ENCODE measurements at regions not wholly inside any gene's neighbourhood (a gene's known extent, or its start where the extent isn't known, plus 50 kb on each side); places are given as distances from the start of the nearest gene placed in this dataset.
A peak's percentile ranks its signal among the peaks of the same experiment; 100 is the strongest.

DNA sequence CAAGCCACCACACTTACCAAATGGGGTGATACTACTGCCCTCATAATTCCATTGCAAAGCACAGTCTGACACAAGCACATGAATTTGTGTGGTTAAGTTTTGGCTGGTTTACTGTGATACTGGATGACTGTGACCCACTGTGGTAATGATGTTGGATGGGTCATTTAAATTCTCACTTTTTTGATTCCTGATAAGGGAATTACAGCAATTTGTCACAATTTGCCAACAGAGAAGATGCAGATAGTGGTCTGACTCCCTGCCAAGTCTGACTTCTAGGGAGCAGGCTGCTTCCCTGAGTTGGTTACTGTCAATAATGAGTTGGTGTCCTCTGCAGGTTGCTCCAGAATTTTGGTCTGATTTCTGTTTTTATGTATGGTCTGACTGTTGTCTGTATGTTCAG, 731.9 kb downstream of the MTRR start:
- no peak for TF ChIP-seq JUND (IDR thresholded peaks at IDR 0.05; ENCODE audit: low read depth)
- DNase-seq (ENCODE audit: low read depth in 1 of 2, low spot score in 1 of 2) = no peak
- in situ Hi-C loops (cut with HindIII; ENCODE audit: low pct_unique_long_range_greater_than_20kb, low sequenced_read_pairs) = no loop called here

DNA sequence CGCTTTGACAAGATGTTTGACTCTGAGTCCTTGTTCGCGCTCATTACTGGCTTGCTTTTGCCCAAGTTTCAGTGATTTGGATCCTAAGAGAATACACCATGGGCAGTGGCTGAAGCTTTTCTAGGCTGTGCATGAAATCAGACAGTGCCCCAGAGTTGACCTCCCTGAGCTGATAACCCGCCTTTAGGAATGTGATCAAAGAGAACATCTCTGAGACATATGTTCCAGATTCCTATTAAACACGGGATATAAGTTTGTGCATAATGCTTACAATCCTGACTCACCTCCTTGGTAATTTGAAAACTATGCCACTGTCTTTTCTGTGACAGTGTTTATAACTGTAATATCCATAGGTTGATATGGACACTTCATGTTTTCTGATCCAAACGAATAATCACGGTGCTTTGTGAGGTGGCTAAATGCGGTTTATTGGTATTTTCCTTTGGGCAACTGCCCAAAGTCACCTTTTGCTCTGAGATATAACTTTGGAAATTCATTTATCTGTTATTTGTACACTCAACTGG, 732.9 kb downstream of the MTRR start:
- TF ChIP-seq JUND (IDR thresholded peaks at IDR 0.05; ENCODE audit: low read depth) = no peak
- in situ Hi-C loops (cut with HindIII; ENCODE audit: low pct_unique_long_range_greater_than_20kb, low sequenced_read_pairs) = no loop called here
- no peak for DNase-seq (ENCODE audit: low read depth in 1 of 2, low spot score in 1 of 2)

DNA sequence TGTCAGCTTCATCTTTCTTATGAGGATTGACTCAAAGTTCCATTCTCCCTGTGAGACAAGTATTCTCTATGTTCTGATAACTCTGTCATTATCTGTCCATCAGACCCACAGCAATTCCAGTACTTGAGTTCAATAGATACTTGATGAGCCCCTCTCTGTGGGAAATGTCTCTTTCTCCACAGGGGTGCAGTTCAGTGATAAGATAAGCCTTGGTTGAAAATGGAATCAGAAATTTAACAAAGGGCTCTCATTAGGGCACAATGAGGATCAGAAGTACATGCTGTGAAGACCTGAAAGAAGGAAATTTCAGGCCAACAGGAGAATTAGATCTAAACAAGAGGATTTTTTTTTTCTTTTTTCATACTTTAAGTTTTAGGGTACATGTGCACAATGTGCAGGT, 737.3 kb downstream of the MTRR start:
- TF ChIP-seq JUND (IDR thresholded peaks at IDR 0.05; ENCODE audit: low read depth) = no peak
- in situ Hi-C loops (cut with HindIII; ENCODE audit: low pct_unique_long_range_greater_than_20kb, low sequenced_read_pairs) = no loop called here
- no peak for DNase-seq (ENCODE audit: low read depth in 1 of 2, low spot score in 1 of 2)

DNA sequence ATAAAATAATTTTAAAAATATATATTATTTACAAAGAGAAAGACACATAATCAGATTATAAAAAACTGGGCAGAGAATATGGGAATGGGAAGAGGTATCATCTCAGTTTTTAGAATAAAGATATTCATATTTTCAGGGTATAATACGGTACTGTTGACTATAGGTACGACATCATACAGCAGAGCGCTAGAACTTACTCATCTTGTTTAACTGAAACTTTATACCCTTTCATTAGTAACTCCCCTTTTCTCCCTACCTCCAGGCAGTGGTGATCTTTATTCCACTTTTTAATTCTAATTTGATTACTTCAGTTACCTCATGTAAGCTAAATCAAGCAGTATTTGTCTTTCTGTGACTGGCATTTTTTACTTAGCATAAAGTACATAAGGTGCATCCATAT, 742.1 kb downstream of the MTRR start:
- in situ Hi-C loops (cut with HindIII; ENCODE audit: low pct_unique_long_range_greater_than_20kb, low sequenced_read_pairs) = no loop called here
- DNase-seq (ENCODE audit: low read depth in 1 of 2, low spot score in 1 of 2) = no peak
- TF ChIP-seq JUND (IDR thresholded peaks at IDR 0.05; ENCODE audit: low read depth) = no peak

DNA sequence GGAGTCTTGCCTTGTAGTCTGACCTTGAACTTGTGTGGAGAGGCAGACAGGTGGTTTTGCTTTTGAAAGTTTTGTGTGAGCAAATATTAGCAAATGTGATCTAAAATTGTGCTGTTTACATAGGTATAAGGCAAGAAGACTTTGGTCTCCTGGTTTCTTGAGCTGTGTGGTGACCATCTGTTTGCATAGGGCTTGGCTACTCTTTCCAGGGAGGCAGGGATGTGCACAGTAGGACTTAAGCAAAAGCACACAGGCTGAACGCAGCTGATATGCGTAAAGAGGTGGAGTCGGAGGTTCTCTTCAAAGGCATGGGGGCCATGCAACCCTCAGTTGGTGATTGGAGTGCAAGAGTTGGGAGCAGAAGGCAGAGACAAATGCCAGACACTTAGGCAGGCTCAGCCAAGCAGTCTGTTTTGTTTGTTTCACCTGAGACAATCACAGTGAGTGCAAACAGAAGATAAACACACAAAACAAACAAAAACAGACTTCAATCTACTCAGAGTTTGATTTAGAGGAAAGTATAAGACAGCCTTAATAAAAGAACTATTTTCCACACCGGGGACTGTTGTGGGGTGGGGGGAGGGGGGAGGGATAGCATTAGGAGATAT, 744.2 kb downstream of the MTRR start:
- DNase-seq (ENCODE audit: low read depth in 1 of 2, low spot score in 1 of 2) = no peak
- in situ Hi-C loops (cut with HindIII; ENCODE audit: low pct_unique_long_range_greater_than_20kb, low sequenced_read_pairs) = no loop called here
- TF ChIP-seq JUND (IDR thresholded peaks at IDR 0.05; ENCODE audit: low read depth) = no peak

DNA sequence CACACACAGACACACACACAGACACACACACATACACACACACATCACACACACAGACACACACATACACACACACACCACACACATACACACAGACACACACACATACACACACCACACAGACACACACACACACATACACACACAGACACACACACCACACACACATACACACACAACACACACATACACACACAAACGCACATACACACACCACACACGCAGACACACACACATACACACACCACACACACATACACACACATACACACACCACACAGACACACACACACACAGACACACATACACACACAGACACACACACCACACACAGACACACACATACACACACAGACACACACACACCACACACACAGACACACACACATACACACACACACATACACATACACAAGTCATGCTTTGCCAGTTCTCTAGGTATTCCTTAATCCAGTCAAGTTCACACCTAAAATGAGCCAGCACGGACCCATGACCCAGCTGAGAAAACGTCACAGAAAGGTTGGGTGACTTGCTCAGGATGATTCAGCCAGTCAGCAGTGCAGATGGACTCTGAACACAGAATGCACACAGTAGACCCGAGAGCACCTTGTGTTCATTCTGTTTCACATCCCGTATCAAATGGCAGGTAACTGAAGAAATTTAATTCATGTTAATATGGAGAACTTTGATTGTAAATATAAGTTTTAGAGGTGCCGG, 746.4 kb downstream of the MTRR start:
- DNase-seq (ENCODE audit: low read depth in 1 of 2, low spot score in 1 of 2) = no peak
- TF ChIP-seq JUND (IDR thresholded peaks at IDR 0.05; ENCODE audit: low read depth) = no peak
- in situ Hi-C loops (cut with HindIII; ENCODE audit: low pct_unique_long_range_greater_than_20kb, low sequenced_read_pairs) = no loop called here

DNA sequence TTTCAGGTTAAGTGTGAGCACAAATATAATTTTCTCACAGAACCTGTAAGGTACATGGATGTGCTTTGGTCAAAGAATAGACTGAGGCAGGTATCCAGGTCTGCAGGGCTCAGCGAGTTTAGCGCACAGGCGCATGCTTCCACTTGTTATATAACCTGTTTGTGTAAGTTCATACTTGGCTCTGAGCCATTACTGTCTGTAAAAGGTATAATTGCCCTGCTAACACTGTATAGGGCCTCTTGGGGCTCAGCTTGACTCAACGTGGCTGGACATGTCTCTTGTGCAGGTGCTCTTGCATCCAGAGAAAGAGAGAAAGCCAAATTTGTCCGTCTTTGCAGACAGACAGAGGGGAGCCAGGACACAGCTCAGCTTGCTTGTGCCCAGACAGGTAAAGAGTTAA, 759.6 kb downstream of the MTRR start:
- DNase-seq (ENCODE audit: low read depth in 1 of 2, low spot score in 1 of 2) = peak in 1 of 2 experiments; percentile 51
- TF ChIP-seq JUND (IDR thresholded peaks at IDR 0.05; ENCODE audit: low read depth) = no peak
- in situ Hi-C loops (cut with HindIII; ENCODE audit: low pct_unique_long_range_greater_than_20kb, low sequenced_read_pairs) = no loop called here

DNA sequence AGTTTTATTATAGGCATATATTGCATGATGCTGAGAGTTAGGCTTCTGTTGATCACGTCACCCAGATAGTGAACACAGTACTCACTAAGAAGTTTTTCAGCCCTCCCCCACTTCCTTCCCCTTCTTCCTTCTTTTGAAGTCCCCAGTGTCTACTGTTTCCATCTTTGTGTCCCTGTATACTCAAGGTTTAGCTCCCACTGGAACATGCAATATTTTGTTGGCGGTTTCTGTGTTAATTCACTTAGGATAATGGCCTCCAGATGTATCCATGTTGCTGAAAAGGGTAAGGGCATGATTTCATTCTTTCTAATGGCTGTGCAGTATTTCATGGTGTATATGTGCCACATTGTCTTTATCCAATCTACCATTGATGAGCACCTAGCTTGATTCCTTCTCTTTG, 764.3 kb downstream of the MTRR start:
- TF ChIP-seq JUND (IDR thresholded peaks at IDR 0.05; ENCODE audit: low read depth) = no peak
- in situ Hi-C loops (cut with HindIII; ENCODE audit: low pct_unique_long_range_greater_than_20kb, low sequenced_read_pairs) = no loop called here
- DNase-seq (ENCODE audit: low read depth in 1 of 2, low spot score in 1 of 2) = no peak

DNA sequence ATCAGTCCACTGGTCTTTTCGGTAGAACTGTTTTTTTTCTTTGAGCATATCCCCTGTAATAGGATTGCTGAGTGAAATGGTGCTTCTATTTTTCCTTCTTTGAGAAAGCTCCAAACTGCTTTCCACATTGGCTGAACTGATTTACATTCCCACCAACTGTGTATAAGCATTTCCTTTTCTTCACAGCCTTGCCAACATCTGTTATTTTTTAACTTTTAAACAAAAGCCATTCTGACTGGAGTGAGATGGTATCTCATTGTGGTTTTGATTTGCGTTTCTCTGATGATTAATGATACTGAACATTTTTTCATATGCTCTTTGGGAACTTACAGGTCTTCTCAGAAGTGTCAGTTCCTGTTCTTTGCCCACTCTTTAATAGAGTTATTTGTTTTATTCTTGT, 764.7 kb downstream of the MTRR start:
- DNase-seq (ENCODE audit: low read depth in 1 of 2, low spot score in 1 of 2) = no peak
- in situ Hi-C loops (cut with HindIII; ENCODE audit: low pct_unique_long_range_greater_than_20kb, low sequenced_read_pairs) = no loop called here
- no peak for TF ChIP-seq JUND (IDR thresholded peaks at IDR 0.05; ENCODE audit: low read depth)

DNA sequence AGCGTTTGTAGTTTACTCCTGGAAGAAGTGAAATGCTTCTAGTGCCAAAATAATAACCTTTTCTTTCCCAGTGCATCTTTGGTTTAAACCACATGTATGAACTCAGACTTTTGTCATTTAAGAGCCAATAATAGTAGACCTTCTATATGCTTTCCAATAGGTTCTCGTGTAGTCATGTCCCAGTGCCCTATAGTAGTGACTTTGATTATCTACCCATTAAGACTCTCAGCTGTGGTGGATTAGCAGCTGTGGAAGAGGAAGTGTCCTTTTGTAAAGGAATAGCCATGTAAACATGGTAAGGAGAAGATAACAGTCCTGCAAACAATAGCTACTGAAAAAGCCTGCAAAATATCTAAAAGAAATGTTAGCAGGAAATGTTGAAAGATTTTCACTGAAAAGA, 765.3 kb downstream of the MTRR start:
- DNase-seq (ENCODE audit: low read depth in 1 of 2, low spot score in 1 of 2) = no peak

DNA sequence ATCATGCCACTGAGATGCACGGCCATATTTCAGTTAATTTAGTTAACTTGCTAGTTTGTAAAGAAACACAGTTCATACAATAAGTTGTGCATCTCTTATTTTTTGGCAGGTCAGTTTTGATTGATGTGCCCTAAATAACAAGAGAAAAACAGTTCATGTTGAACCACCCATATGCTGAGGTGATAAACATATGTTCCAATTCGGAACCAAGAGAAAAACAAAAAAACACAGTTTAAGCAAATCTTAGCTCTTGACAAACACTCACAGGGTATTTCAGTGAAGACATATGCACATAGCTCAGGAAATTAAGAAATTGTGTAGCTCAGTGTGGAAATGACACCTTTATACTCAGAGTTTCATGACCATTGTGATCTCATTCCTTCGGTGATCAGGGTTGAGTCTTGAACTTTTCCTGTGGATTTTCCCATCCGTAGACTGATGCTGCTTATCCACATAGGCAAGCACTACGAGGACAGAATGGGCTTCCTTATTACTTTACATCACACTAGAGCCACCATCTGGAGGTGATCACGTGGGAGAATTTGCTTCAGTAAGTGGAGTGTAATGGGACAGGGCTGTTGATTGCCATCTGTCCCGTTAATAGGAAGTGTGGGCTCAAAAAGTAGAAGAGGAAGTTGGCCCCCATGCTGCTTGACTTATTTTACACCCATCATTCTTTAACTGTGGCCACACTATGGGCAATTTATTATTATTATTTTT, 773.0 kb downstream of the MTRR start:
- in situ Hi-C loops (cut with HindIII; ENCODE audit: low pct_unique_long_range_greater_than_20kb, low sequenced_read_pairs) = no loop called here
- no peak for TF ChIP-seq JUND (IDR thresholded peaks at IDR 0.05; ENCODE audit: low read depth)

More for the DNA sequence above, 765.3 kb downstream of the MTRR start:
- in situ Hi-C loops (cut with HindIII; ENCODE audit: low pct_unique_long_range_greater_than_20kb, low sequenced_read_pairs) = no loop called here
- TF ChIP-seq JUND (IDR thresholded peaks at IDR 0.05; ENCODE audit: low read depth) = no peak

DNA sequence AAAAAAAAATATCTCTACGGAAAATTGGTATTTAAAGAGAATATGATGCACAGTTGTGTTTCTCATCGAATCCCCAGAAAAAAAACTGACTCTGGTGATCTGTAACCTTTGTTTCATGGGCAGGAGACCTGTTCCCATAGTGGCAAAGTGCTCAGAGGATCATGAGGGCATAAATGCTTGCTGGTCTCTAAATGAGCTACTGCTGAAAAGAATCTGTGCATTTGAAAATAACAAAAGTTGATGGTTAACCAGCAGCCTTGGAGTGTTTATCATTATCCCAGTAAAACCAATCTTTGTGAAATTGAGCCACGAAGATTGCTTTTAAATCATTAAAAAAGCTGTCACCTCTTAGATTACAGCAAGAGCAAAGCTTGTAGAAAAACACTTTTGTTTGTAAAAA, 775.4 kb downstream of the MTRR start:
- in situ Hi-C loops (cut with HindIII; ENCODE audit: low pct_unique_long_range_greater_than_20kb, low sequenced_read_pairs) = no loop called here
- no peak for DNase-seq (ENCODE audit: low read depth in 1 of 2, low spot score in 1 of 2)
- no peak for TF ChIP-seq JUND (IDR thresholded peaks at IDR 0.05; ENCODE audit: low read depth)

More for the DNA sequence above, 773.0 kb downstream of the MTRR start:
- DNase-seq (ENCODE audit: low read depth in 1 of 2, low spot score in 1 of 2) = no peak

DNA sequence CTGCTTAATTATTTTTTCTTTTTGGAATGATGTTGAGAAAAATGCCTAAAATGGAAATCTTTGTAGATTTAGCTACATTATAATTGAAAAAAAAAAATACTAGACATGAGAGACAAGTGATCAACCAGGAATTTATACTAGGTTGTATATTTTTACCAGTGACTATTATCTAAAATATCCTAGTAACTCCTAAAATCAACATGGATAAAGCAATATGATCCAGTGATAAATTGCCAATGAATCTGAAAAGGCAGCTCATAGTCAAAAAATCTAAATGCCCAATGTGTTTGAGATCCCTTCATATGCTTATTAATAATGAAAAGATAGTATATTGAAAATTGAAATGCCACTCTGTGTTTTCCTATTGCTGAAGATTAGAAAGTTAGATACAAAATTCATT, 778.2 kb downstream of the MTRR start:
- DNase-seq (ENCODE audit: low read depth in 1 of 2, low spot score in 1 of 2) = no peak
- TF ChIP-seq JUND (IDR thresholded peaks at IDR 0.05; ENCODE audit: low read depth) = no peak
- in situ Hi-C loops (cut with HindIII; ENCODE audit: low pct_unique_long_range_greater_than_20kb, low sequenced_read_pairs) = no loop called here
